ENCODE measurements at regions not wholly inside any gene's neighbourhood (a gene's known extent, or its start where the extent isn't known, plus 50 kb on each side); places are given as distances from the start of the nearest gene placed in this dataset.

DNA sequence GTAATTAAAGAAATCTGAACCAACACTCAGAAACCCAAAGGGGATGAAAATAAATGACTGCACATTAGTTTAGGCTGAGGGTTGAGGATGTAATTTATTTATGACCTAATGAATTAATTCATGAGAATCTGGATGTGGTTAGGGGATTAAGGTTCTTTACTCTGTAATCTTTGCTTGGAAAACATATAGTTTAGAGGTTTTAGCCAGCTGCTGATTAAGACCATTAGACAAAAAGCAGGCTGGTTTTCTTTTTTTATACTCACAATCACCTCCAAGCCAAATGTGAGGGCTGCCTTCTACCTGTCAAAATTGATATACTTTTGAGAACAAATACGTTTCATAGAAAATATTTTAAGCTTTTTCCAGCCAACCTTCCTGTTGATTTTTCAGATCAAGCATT is 2705.8 kb downstream of the PCDH7 start:
- POLR2A ChIA-PET = no interaction called here
- no peak for DNase-seq (ENCODE audit: extremely low spot score)
- TF ChIP-seq, protein P1, sequence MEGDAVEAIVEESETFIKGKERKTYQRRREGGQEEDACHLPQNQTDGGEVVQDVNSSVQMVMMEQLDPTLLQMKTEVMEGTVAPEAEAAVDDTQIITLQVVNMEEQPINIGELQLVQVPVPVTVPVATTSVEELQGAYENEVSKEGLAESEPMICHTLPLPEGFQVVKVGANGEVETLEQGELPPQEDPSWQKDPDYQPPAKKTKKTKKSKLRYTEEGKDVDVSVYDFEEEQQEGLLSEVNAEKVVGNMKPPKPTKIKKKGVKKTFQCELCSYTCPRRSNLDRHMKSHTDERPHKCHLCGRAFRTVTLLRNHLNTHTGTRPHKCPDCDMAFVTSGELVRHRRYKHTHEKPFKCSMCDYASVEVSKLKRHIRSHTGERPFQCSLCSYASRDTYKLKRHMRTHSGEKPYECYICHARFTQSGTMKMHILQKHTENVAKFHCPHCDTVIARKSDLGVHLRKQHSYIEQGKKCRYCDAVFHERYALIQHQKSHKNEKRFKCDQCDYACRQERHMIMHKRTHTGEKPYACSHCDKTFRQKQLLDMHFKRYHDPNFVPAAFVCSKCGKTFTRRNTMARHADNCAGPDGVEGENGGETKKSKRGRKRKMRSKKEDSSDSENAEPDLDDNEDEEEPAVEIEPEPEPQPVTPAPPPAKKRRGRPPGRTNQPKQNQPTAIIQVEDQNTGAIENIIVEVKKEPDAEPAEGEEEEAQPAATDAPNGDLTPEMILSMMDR (IDR thresholded peaks at IDR 0.05; ENCODE audit: control extremely low read depth, extremely low read depth, low read depth, missing control alignments) = no peak
- CTCF ChIA-PET = interaction anchor here (1.0 kb wide), 1 partner anchor 10 kb away, joined by 3 read pairs; no protein-coding TSS in a partner anchor

GRCh38 chr4:33427676-33428075 is 2707.5 kb downstream of the PCDH7 start:
- TF ChIP-seq, protein P1 (IDR thresholded peaks at IDR 0.05; ENCODE audit: control extremely low read depth, extremely low read depth, low read depth, missing control alignments) = no peak
- ChIA-PET CTCF (no interaction called here), POLR2A (no interaction called here)
- no peak for DNase-seq (ENCODE audit: extremely low spot score)

- ChIA-PET CTCF (no interaction called here), POLR2A (no interaction called here)
- TF ChIP-seq, protein P1 (IDR thresholded peaks at IDR 0.05; ENCODE audit: control extremely low read depth, extremely low read depth, low read depth, missing control alignments) = no peak
- no peak for DNase-seq (ENCODE audit: extremely low spot score)
These were observed 2709.8 kb downstream of the PCDH7 start for GRCh38 chr4:33429971-33430370.

GRCh38 chr4:33437406-33437805 is 2717.2 kb downstream of the PCDH7 start:
- no peak for DNase-seq (ENCODE audit: extremely low spot score)
- TF ChIP-seq, protein P1 (IDR thresholded peaks at IDR 0.05; ENCODE audit: control extremely low read depth, extremely low read depth, low read depth, missing control alignments) = no peak
- ChIA-PET POLR2A (no interaction called here), CTCF (no interaction called here)

DNA sequence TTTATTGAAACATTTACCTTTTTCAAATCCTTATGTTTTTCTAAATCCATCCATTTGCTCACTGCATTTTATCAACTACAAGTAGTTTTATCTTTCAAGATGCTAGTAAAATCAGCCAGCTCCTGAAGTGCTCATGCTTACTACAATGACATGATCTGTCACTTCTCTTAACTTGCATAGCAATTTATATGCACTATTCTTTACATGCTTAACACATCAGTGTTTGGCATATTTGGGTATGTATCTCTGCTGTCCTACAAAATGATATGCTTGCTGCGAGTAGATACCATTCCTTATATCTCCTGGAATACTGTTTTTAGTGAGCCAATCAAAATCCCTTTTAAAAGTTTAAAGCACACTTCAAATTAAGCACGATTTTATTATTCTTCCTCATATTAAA is 2726.8 kb downstream of the PCDH7 start:
- ChIA-PET POLR2A (no interaction called here), CTCF (interaction anchor here (1.2 kb wide), 1 partner anchor 18 kb away, joined by 3 read pairs; no protein-coding TSS in a partner anchor)
- no peak for DNase-seq (ENCODE audit: extremely low spot score)
- TF ChIP-seq, protein P1 (IDR thresholded peaks at IDR 0.05; ENCODE audit: control extremely low read depth, extremely low read depth, low read depth, missing control alignments) = no peak

- TF ChIP-seq, protein P1 (IDR thresholded peaks at IDR 0.05; ENCODE audit: control extremely low read depth, extremely low read depth, low read depth, missing control alignments) = no peak
- CTCF ChIA-PET = no interaction called here
- POLR2A ChIA-PET = no interaction called here
- no peak for DNase-seq (ENCODE audit: extremely low spot score)
These were observed 2728.8 kb downstream of the PCDH7 start for GRCh38 chr4:33448948-33449347.

GRCh38 chr4:33453436-33453835 is 2733.3 kb downstream of the PCDH7 start:
- DNase-seq (ENCODE audit: extremely low spot score) = no peak
- ChIA-PET CTCF (interaction anchor here (0.8 to 2.5 kb wide), 2 partner anchors 11 to 17 kb away, joined by 3 to 8 read pairs; no protein-coding TSS in a partner anchor), POLR2A (no interaction called here)
- TF ChIP-seq, protein P1 (IDR thresholded peaks at IDR 0.05; ENCODE audit: control extremely low read depth, extremely low read depth, low read depth, missing control alignments) = no peak
